ENCODE measurements at regions not wholly inside any gene's neighbourhood (a gene's known extent, or its start where the extent isn't known, plus 50 kb on each side); places are given as distances from the start of the nearest gene placed in this dataset.
"Not testable (repeated sequence)": the region's sequence is repeated elsewhere in the genome, so short reads cannot be mapped to it uniquely, and the experiment has no call there.

DNA sequence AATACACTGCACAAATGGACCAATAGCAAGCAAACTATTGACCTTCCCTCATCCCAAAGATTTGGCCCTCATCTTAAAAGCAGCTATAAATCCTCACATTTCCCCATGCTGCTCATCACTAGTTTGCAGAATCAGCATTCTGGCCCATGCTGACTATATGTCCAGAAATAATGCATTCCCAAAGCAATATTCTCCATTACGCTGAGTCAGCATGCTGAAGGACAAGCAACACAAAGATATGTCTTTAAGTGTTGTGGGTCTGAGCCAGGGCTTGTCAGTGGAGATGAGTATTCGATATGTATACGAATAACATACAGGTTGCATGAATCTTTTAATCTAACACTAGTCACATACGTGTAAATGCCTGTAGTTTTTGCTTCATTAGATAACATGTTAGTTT is 1045.0 kb upstream of the DDX18 start:
- Histone ChIP-seq H3K4me1 (no peaks in the 10 kb centered on the region), H3K27me3 (no peaks in the 10 kb centered on the region), H3K4me3 (no peak overlapping the region), H3K27ac (no peak overlapping the region), H3K9me3 (no peaks in the 10 kb centered on the region), H3K36me3 (ENCODE audit: low read depth, missing control alignments) (no peaks in the 10 kb centered on the region)
- WGBS, 2 donors = 89 to 93% methylated on average over 4 of the region's 4 CpGs
- intact Hi-C loops (cut with DNase I; ENCODE audit: low total_unique reads) = no loop called here
- TF ChIP-seq POLR2A (IDR thresholded peaks at IDR 0.05) = no peak
- TF ChIP-seq, protein P1, sequence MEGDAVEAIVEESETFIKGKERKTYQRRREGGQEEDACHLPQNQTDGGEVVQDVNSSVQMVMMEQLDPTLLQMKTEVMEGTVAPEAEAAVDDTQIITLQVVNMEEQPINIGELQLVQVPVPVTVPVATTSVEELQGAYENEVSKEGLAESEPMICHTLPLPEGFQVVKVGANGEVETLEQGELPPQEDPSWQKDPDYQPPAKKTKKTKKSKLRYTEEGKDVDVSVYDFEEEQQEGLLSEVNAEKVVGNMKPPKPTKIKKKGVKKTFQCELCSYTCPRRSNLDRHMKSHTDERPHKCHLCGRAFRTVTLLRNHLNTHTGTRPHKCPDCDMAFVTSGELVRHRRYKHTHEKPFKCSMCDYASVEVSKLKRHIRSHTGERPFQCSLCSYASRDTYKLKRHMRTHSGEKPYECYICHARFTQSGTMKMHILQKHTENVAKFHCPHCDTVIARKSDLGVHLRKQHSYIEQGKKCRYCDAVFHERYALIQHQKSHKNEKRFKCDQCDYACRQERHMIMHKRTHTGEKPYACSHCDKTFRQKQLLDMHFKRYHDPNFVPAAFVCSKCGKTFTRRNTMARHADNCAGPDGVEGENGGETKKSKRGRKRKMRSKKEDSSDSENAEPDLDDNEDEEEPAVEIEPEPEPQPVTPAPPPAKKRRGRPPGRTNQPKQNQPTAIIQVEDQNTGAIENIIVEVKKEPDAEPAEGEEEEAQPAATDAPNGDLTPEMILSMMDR (IDR thresholded peaks at IDR 0.05) = no peak
- no peak for DNase-seq

DNA sequence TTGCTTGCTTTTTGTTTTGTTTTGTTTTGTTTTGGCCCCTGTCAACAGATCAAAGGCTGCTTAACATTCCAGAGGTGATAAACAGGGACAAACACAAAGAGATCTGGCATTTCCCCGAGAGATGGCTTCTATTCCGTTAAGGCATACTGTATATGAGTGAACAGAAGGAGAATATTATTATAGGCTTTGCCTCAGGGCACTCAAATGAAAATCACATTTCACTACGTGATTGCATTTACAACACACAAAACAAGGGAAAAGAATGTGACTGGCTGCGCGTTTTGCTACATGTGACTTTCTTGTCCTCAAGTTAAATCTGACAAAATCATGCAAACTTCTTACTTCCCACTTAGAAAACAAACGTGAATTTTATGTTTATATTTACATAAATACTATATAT is 1037.9 kb upstream of the DDX18 start:
- H3K27ac ChIP-seq = no peak overlapping the region
- no peaks in the 10 kb centered on the region for H3K27me3 ChIP-seq
- no peak for DNase-seq
- WGBS, 2 donors = 85 to 87% methylated on average over 6 of the region's 6 CpGs
- intact Hi-C loops (cut with DNase I; ENCODE audit: low total_unique reads) = no loop called here
- H3K4me1 ChIP-seq = no peaks in the 10 kb centered on the region
- H3K36me3 ChIP-seq (ENCODE audit: low read depth, missing control alignments) = no peaks in the 10 kb centered on the region
- H3K4me3 ChIP-seq = no peak overlapping the region
- H3K9me3 ChIP-seq = no peaks in the 10 kb centered on the region
- TF ChIP-seq, protein P1 (IDR thresholded peaks at IDR 0.05) = no peak
- no peak for TF ChIP-seq POLR2A (IDR thresholded peaks at IDR 0.05)

DNA sequence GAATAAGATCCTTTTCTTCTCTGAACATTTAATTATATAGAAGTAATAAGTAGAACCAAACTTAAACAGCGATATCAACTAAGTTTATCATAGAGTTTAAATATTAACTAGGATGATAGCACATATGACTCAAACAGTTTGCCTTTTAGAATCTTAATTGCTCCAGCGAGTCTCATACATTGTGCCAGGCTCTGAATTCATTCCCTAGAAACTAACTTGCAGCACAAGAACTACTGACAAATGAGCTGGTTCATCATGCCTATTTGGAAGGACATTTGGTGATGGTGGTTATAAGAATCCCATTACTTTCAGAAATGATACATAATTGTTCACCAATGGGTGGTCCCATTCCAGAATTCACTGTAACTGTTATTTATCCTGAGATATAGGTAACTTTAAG is 1026.6 kb upstream of the DDX18 start:
- Histone ChIP-seq H3K4me3 (no peak overlapping the region), H3K4me1 (no peaks in the 10 kb centered on the region), H3K27me3 (no peaks in the 10 kb centered on the region), H3K27ac (no peak overlapping the region), H3K36me3 (ENCODE audit: low read depth, missing control alignments) (no peaks in the 10 kb centered on the region), H3K9me3 (no peaks in the 10 kb centered on the region)
- DNase-seq = no peak
- 86 to 91% methylated on average over 2 of the region's 2 CpGs for WGBS, 2 donors
- intact Hi-C loops (cut with DNase I; ENCODE audit: low total_unique reads) = no loop called here
- TF ChIP-seq, protein P1 (IDR thresholded peaks at IDR 0.05) = no peak
- TF ChIP-seq POLR2A (IDR thresholded peaks at IDR 0.05) = no peak

DNA sequence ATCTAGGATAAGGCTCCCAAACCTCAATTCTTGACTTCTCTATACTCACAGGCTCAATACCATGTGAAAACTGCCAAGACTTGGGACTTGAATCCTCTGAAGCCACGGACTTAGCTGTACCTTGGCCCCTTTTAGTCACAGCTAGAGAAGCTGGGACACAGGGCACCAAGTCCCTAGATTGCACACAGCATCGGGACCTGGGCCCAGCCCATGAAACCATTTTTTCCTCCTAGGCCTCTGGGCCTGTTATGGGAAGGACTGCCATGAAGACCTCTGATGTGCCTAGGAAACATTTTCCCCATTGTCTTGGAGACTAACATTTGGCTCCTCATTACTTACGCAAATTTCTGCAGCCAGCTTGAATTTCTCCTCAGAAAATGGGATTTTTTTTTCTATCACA is 1011.8 kb upstream of the DDX18 start:
- H3K36me3 ChIP-seq (ENCODE audit: low read depth, missing control alignments) = no peaks in the 10 kb centered on the region
- no peak overlapping the region for H3K27ac ChIP-seq
- DNase-seq = no peak
- no peaks in the 10 kb centered on the region for H3K9me3 ChIP-seq
- WGBS, 2 donors = 68 to 73% methylated on average over 3 of the region's 3 CpGs
- H3K27me3 ChIP-seq = no peaks in the 10 kb centered on the region
- H3K4me1 ChIP-seq = no peaks in the 10 kb centered on the region
- intact Hi-C loops (cut with DNase I; ENCODE audit: low total_unique reads) = no loop called here
- TF ChIP-seq, protein P1 (IDR thresholded peaks at IDR 0.05) = no peak
- TF ChIP-seq POLR2A (IDR thresholded peaks at IDR 0.05) = no peak
- H3K4me3 ChIP-seq = no peak overlapping the region

DNA sequence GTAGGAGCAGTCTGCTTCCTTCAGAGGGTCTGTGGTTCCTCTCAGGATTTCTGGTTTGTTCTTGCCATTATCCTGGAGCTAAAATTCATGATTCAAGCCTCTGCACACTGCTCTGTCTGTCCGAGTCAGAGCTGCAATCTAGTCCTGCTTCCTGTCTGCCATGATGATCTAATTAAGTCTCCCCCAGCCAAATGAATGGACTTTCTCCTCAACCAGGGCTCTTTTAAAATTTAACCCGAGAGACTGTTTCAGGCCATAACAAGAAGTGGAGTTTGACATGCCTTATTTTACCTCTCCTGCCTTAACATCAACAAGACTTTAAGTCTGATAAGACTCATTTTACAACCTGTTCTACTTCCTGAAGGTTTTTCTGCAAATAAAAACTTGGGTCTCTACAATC is 1009.6 kb upstream of the DDX18 start:
- 69 to 73% methylated on average over 2 of the region's 2 CpGs for WGBS, 2 donors
- H3K4me3 ChIP-seq = no peak overlapping the region
- intact Hi-C loops (cut with DNase I; ENCODE audit: low total_unique reads) = no loop called here
- H3K27ac ChIP-seq = no peak overlapping the region
- H3K27me3 ChIP-seq = no peaks in the 10 kb centered on the region
- H3K9me3 ChIP-seq = no peaks in the 10 kb centered on the region
- TF ChIP-seq, protein P1 (IDR thresholded peaks at IDR 0.05) = no peak
- no peaks in the 10 kb centered on the region for H3K36me3 ChIP-seq (ENCODE audit: low read depth, missing control alignments)
- no peaks in the 10 kb centered on the region for H3K4me1 ChIP-seq
- DNase-seq = no peak

DNA sequence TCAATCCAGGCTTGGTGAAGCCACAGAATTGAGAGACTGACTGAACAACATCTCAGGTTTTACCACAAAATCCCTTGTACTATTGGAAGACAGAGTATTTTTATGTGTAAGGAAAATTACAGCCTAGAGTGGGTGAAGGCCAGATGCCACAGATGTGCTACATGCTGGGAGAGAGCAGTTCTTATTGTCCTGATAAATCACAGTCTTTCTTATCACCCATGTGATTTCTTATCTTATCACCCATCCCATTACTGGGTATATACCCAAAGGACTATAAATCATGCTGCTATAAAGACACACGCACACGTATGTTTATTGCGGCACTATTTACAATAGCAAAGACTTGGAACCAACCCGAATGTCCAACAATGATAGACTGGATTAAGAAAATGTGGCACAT is 1008.0 kb upstream of the DDX18 start:
- H3K27me3 ChIP-seq; H3K4me3 ChIP-seq; H3K4me1 ChIP-seq; H3K27ac ChIP-seq; H3K9me3 ChIP-seq; DNase-seq; H3K36me3 ChIP-seq (ENCODE audit: low read depth, missing control alignments); intact Hi-C loops (cut with DNase I; ENCODE audit: low total_unique reads): not testable (repeated sequence)
- WGBS, 2 donors = 91 to 92% methylated on average over 3 to 4 of the region's 4 CpGs
